ENCODE measurements at regions not wholly inside any gene's neighbourhood (a gene's known extent, or its start where the extent isn't known, plus 50 kb on each side); places are given as distances from the start of the nearest gene placed in this dataset.

- Histone ChIP-seq H2AFZ (ENCODE audit: control insufficient read depth, low read depth, low read length) (no peak overlapping the region), H3K9ac (ENCODE audit: control insufficient read depth, insufficient read depth, low read length) (no peak overlapping the region), H3K27me3 (replicated peaks in 1 of 2; ENCODE audit: control insufficient read depth in 2 of 2, insufficient read depth in 2 of 2, low read length in 1 of 2) (no peaks in the 10 kb centered on the region), H3K4me2 (ENCODE audit: control insufficient read depth, insufficient read depth) (no peak overlapping the region), H3K27ac (ENCODE audit: control insufficient read depth, insufficient read depth) (no peak overlapping the region), H3K36me3 (ENCODE audit: control insufficient read depth in 2 of 2, insufficient read depth in 2 of 2, low read length in 1 of 2) (no peaks in the 10 kb centered on the region), H4K20me1 (ENCODE audit: control insufficient read depth, insufficient read depth) (no peaks in the 10 kb centered on the region), H3K79me2 (ENCODE audit: control insufficient read depth, insufficient read depth, low read length) (no peaks in the 10 kb centered on the region), H3K4me3 (no peak overlapping the region), H3K4me1 (ENCODE audit: control insufficient read depth, insufficient read depth, low read length) (no peaks in the 10 kb centered on the region), H3K9me3 (replicated peaks; ENCODE audit: control insufficient read depth, insufficient read depth, low read length) (no peaks in the 10 kb centered on the region)
- no TSS peak for BruUV-seq (replicated peaks)
- DNase-seq (ENCODE audit: low read depth, low spot score): no peak
- ChIA-PET CTCF (no interaction called here), POLR2A (no interaction called here), SMC1A (ENCODE audit: uncharacterized antibody, unreplicated experiment) (no interaction called here), RAD21 (ENCODE audit: unreplicated experiment) (no interaction called here)
- no peak for FAIRE-seq
- intact Hi-C loops (cut with micrococcal nuclease; ENCODE audit: unreplicated experiment): no loop called here
- in situ Hi-C loops (cut with MboI): no loop called here
- no peak for ATAC-seq
- 0% methylated on average over 1 of the region's 1 CpG for WGBS (ENCODE audit: insufficient coverage, insufficient replicate concordance, low lambda C conversion rate, missing lambda C conversion rate)
- TF ChIP-seq TCF3 (IDR thresholded peaks at IDR 0.05; ENCODE audit: borderline replicate concordance, insufficient read depth, low read depth, low read length) (no peak), PKNOX1 (IDR thresholded peaks at IDR 0.05) (no peak), CHD1 (IDR thresholded peaks at IDR 0.05; ENCODE audit: low read depth, low read length) (no peak), RAD21 (IDR thresholded peaks at IDR 0.05; ENCODE audit: insufficient read depth, low read depth, low read length) (no peak), RAD51 (IDR thresholded peaks at IDR 0.05) (no peak), ZNF592 (IDR thresholded peaks at IDR 0.05) (no peak), YBX1 (IDR thresholded peaks at IDR 0.05) (no peak), FOXK2 (IDR thresholded peaks at IDR 0.05) (no peak), KAT2A (conservative IDR thresholded peaks at IDR 0.05; ENCODE audit: control insufficient read depth, low read depth, low read length) (no peak), MEF2A (IDR thresholded peaks at IDR 0.05; ENCODE audit: insufficient read depth, low read depth, low read length) (no peak), RELB (IDR thresholded peaks at IDR 0.05; ENCODE audit: low read depth) (no peak), ZNF687 (IDR thresholded peaks at IDR 0.05) (no peak), BCL3 (IDR thresholded peaks at IDR 0.05; ENCODE audit: borderline replicate concordance, insufficient read depth, low read depth, low read length, poor library complexity, severe bottlenecking) (no peak)
These were observed 65.7 kb upstream of the PTPRK start for GRCh38 chr6:128586095-128586494.

Data from GM12878 (cell line).